NCI-H526 treated with DMSO at 0.1 percent for 48 hours (cell line): ENCODE measurements at regions not wholly inside any gene's neighbourhood (a gene's known extent, or its start where the extent isn't known, plus 50 kb on each side); places are given as distances from the start of the nearest gene placed in this dataset.
"Not testable (repeated sequence)": the region's sequence is repeated elsewhere in the genome, so short reads cannot be mapped to it uniquely, and the experiment has no call there.

Experiments used
- DNase-seq: peaks from one replicate; lab custom pipeline; 2025; lab: John Stamatoyannopoulos, UW

- no peak for DNase-seq
Observed at GRCh38 chr2:209305746-209306196, 118.1 kb upstream of the MAP2 start.

GRCh38 chr2:209307161-209308001 is 116.5 kb upstream of the MAP2 start:
- no peak for DNase-seq

- DNase-seq = no peak
Observed at GRCh38 chr2:209308415-209308814, 115.4 kb upstream of the MAP2 start.

- DNase-seq = no peak
Observed at GRCh38 chr2:209311948-209312347, 111.9 kb upstream of the MAP2 start.

- DNase-seq = not testable (repeated sequence)
Observed at GRCh38 chr2:209312450-209312849, 111.4 kb upstream of the MAP2 start.

GRCh38 chr2:209314653-209315052 is 109.2 kb upstream of the MAP2 start:
- DNase-seq = no peak

GRCh38 chr2:209316141-209316540 is 107.7 kb upstream of the MAP2 start:
- no peak for DNase-seq

- DNase-seq = no peak
Observed at GRCh38 chr2:209321076-209321475, 102.8 kb upstream of the MAP2 start.

GRCh38 chr2:209321581-209321980 is 102.3 kb upstream of the MAP2 start:
- DNase-seq = no peak

GRCh38 chr2:209322041-209322440 is 101.8 kb upstream of the MAP2 start:
- no peak for DNase-seq

- peak; percentile 6 for DNase-seq
Observed at GRCh38 chr2:209322905-209323512, 100.8 kb upstream of the MAP2 start.

- DNase-seq = no peak
Observed at GRCh38 chr2:209323738-209324137, 100.1 kb upstream of the MAP2 start.

- DNase-seq = no peak
Observed at GRCh38 chr2:209324281-209324680, 99.6 kb upstream of the MAP2 start.

- DNase-seq = no peak
Observed at GRCh38 chr2:209331291-209331844, 92.5 kb upstream of the MAP2 start.

GRCh38 chr2:209334188-209335017 is 89.4 kb upstream of the MAP2 start:
- peak; percentile 61 for DNase-seq

- DNase-seq = no peak
Observed at GRCh38 chr2:209340522-209340921, 83.3 kb upstream of the MAP2 start.

GRCh38 chr2:209344349-209344748 is 79.5 kb upstream of the MAP2 start:
- no peak for DNase-seq

GRCh38 chr2:209348433-209348832 is 75.4 kb upstream of the MAP2 start:
- peak; percentile 6 for DNase-seq

GRCh38 chr2:209351636-209352035 is 72.2 kb upstream of the MAP2 start:
- DNase-seq = no peak

GRCh38 chr2:209358992-209359391 is 64.9 kb upstream of the MAP2 start:
- no peak for DNase-seq

GRCh38 chr2:209367075-209367747 is 56.6 kb upstream of the MAP2 start:
- no peak for DNase-seq

- no peak for DNase-seq
Observed at GRCh38 chr2:209368406-209368805, 55.4 kb upstream of the MAP2 start.
